Activated gamma-delta T cell (primary cell): ENCODE measurements at regions not wholly inside any gene's neighbourhood (a gene's known extent, or its start where the extent isn't known, plus 50 kb on each side); places are given as distances from the start of the nearest gene placed in this dataset.

Experiments
- DNase-seq: peaks from one replicate; lab custom pipeline; 2025; lab: John Stamatoyannopoulos, UW

DNA sequence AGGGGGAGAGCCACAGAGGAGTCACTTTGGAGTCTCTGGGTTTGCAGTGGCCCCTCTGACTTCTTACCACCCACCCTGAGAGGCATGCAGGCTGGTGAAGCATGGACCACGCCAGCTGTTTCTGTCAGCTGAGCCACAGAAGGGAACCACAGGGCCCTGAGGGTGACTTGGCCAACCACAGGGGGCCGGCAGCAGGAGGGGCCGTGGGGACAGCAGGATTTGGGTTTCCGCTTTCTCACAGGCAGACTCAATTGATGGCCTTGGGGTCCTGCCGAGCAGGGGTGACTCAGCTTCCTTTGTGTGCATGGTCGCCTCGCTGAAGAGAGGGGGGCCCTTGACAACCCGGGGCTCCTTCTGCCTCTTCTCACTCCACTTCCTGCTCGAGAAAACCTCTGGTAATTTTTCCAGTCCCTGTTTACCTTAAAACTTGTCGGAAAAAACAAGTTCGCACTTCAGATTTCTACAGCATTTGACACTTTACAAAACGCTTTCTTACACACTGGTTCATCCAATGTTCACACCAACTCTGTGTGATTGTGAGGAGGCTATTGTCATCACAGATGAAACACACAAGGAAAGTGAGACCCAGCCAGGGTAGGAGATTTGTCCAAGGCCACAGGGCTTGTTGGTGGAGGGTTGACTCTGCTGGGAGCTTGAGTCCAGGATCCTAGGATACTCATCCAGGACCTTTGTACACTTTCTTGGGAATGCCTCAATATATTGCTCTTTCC is 311.2 kb downstream of the LPIN1 start:
- peak; percentile 31 for DNase-seq

DNA sequence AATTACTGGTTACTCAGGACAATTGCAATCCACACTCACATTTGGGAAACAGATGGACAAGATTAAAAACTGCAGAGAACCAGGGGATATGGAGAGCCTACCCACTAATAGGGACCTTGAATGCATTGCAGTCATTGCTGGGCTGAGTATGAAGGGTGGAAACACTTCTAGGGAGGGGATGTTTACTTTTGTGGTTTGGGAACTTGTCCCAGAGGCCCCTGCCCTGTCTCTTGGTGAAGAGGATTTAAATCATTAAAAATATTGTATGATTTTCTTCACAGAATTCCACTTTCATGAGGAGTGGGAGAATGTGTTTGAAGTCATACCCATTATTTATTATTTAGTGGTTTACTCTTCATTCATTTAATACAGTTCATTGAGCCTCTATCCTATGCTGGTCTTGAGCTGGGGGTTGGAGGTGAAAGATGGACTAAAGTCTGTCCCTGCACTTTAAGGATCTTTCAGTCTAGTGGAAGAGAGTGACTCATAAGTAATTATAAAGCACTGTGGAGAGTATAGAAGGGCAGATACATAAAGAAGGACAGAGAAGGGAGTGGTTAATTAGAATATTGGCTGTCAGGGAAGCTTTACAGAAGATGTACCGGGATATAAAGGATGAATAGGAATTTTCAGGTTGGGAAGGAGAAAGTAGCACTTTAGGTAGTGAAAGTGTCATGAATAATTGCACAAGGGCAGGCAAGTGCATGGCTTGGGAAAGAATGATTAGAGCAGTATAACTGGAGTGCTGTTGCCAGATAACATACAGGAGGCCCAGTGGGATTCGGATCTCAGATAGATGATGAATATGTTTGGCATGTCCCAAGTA is 313.4 kb downstream of the LPIN1 start:
- no peak for DNase-seq

DNA sequence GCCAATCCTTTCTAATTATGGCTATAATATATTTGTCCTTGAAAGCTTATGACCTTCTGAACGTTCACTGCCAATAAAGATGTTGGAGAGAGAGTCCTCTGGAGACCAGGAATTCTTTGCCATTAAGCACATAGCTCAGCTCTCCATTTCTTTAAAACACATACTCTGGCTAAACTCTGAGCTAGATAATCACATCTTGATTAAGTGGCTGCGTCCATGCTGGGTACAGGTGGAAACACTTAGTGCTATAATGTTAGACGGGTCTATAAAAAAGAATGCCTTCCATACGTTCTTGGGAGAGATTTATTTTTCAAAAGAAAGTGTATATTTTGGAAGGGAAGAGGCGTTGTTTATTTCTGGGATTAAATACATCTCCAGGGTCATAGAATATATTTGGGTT is 314.5 kb downstream of the LPIN1 start:
- no peak for DNase-seq

DNA sequence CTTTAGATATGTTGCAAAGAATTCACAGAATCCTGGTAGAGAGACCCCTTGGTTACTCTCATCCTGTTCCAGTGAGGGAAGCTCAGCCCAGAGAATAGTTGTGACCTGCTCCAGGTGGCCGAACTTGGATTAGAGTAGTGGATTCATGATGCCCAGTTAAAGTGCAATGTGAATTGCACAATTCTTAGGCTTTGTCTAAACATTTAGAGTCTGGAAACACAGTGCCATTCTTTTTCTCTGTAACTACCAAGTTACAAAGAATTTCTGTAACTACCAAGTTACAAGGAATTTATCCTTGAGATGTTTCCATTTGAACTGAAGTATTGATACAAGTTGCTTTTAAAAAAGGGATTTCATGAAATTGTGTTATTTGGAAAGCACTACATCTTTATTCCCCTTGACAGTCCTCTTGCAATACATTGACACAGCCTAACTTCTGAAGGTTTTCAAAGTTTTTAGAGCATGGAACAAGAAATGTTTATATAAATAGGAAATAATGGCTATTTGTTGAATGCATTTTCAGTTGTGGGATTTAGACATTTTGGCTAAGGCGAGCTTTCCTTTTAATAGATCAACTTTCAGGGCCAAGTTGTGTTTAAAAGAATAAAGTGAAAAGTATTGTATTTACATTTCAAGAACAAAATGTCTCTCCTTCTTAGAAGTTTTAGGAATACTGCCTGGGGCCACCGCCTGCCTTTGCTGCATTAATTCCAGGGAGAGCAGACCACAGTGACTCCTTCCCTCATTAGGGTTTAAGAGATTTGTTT is 315.0 kb downstream of the LPIN1 start:
- DNase-seq, result no peak

DNA sequence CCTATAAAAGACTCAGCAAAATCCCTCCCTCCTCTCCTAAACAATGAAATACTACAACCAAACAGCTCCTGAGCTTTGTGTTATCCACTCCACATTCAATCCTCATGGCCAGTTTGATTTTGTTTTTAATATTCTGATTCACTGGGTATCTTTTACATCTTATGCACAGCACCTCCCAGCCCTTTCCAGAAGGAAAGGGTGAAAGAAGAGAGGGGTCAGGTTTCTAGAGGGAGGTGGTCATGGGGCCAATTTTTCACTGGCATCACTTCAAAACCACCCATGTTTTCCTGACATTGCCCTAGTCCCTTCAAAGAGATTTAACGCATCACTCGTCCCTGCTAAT is 315.6 kb downstream of the LPIN1 start:
- no peak for DNase-seq

DNA sequence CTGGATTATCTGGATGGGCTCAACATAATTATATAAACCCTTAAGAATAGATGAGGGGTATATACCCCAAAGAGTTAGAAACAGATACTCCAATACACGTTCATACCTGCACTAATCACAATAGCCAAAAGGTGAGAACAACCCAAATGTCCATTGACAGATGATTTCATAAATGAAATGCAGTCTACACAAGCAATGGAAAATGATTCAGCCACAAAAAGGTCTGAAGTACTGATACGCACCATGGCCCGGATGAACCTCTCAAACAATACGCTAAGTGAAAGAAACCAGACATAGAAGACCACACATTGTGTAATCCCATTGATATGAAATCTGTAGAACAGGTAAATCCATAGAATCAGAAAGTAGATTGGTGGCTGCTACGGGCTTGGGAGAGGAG is 316.8 kb downstream of the LPIN1 start:
- DNase-seq, result no peak

DNA sequence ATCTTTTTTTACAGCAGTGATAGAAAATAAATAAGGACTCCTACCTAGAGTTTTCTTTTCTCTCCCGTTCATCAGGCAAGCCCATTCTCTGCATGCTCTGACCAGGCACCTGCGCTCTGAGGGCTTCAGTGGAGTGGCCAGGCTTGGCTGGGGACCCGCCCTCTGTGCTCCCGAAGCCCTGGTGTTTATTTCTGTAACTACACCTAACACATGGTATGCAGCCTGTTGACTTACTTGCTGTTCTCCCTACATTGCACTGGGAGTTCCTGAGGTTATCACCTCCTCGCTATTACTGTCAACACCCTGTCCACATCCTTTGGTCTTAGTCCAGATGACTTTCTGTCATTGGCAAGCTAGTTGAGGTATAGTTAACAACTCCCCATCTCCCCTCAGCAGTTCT is 317.7 kb downstream of the LPIN1 start:
- DNase-seq, result no peak

DNA sequence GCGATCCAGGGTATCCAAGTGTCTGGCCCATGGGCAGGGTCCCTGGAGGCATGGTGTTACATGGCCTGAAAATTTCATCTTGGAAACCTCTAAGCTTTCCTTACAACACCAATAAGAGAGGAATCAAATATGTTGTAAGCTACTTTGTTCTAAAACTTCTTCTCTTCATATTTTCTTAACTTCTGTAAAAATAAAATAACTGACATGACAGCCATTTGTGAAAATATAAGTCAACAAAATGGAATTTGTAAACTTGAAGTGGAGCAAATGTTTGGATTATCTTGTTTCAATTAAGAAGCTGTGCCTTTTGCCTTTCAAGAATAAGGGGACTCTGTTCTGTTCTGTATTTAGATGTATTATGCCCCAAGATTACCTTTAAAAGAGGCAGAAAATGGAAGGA is 319.7 kb downstream of the LPIN1 start:
- DNase-seq, result no peak

DNA sequence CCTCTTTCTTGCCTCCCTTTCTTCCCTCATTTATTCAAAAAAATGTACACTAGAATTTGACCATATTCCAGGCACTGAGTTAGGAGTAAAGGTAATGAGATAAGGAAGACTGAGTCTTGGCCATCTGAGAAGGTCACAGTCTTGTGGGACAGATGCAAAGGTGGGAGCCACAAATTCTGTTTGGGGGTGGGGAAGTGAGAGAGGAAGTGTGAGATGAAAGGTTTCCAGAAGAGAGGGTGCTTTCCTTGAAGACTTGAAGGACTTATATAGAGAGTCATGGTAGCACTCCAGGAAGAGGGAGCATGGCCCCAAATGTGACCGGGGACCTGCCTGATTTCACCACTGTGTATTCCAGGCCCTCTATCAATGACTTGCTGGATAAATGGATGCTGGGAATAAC is 320.6 kb downstream of the LPIN1 start:
- no peak for DNase-seq

DNA sequence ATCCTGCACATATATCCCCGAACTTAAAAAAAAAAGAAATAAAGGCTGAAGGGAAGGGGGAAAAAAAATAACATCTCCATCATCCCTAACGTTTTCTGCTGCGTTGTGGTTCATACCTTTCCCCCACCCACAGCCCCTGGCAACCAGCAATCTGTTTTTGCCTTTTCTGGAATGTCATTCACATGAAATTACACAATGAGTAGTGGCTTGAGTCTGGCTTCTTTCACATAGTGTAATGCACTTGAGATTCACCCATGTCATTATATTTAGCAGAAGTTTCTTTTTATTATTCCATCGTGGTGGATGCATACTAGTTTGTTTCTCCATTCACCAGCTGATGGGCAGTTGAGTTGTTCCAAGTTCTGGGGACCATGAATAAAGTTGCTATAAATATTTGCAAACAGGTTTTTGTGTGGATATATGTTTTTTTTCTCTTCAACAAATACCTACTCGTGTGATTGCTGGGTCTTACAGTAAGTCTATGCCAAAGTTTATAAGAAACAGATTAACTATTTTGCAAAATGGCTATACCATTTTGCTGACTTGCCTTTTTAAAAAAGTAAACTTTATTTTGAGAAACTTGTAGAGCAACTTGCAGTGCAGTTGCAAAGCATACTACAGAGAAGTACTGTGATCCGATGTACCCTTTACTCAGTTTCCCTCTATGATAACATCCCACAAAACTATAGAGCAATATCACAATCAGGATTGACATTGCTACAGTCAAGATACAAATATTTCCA is 322.5 kb downstream of the LPIN1 start:
- no peak for DNase-seq

DNA sequence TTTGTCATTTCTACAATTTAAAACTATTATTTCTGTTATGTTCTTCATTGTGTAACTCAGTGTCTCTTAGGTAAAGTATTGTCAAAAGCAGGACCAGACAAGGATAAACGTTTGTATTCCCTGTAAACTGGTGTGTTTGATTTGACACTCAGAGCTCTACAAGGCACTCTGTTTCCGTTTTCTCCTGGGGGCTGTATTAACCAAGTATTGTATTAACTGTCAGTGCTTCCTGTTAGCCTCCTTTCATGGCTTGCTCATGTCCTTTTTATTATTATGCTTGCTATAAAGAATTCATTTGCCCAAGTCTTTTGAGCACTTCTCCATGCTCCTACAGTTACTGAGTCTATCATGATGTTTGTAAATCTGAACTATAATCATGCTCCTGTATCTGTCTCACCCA is 323.7 kb downstream of the LPIN1 start:
- no peak for DNase-seq

DNA sequence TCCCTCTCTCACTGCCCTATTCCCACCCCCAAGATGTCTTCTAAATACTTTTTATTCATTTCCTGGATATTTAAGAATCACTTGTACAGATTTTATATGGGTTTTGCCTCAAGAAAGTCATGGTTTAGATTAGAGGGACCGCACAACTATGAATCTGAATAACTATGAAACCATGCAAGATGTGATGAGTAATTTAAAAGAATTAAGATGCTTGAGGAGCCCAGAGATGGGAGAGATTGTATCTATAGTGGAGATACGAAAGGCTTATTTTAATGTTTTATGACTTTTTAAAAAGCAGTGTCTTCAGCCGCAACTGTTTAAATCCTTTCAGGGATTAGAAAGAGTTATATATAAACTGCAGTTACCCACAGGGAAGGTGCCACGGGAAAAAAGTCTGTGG is 324.1 kb downstream of the LPIN1 start:
- no peak for DNase-seq

DNA sequence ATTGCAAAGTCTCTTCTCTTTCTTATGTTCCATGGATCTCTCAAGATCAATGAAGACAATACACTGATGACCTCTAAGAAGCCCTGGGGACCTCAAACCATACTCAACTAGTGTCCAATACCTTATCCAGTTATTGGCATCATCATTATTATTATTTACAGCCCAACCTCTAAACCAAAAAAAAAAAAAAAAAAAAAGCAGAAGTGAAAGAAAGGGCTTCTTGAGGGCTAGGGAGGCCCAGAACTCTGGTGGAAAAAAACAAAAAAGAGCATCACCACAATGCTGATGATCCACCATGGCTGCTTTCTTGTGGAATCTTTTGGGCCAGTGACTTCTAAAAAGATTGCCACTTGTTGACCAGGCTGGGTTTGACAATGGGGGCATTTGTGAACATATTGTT is 324.9 kb downstream of the LPIN1 start:
- DNase-seq, result no peak

DNA sequence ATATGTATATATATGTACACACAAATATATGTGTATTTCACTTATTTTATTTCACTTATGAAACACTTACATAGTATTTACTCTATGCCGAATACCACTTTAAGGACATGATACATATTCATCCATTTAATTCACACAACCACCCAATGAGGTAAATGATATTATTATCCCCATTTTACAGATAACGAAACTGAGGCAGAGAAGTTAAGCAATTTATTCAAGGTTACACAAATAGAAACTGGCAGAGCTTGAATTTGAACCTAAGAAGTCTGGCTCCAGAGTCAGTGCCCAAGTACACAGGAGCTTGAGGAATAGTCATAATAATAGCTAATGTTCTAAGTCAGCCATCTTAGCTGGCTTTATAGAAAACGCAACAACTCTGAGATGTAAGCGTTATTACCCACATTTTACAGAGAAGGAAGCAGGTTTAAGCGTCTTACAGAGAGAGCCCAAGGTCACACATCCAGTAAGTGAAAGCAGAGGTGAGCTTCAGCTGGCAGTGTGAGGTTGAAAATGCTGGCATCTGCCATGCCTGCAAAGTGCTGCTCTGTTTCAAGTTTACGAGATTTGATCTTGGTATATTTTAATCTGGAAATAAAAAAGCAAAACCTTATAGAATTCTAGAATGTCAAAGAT is 326.9 kb downstream of the LPIN1 start:
- DNase-seq, result no peak

DNA sequence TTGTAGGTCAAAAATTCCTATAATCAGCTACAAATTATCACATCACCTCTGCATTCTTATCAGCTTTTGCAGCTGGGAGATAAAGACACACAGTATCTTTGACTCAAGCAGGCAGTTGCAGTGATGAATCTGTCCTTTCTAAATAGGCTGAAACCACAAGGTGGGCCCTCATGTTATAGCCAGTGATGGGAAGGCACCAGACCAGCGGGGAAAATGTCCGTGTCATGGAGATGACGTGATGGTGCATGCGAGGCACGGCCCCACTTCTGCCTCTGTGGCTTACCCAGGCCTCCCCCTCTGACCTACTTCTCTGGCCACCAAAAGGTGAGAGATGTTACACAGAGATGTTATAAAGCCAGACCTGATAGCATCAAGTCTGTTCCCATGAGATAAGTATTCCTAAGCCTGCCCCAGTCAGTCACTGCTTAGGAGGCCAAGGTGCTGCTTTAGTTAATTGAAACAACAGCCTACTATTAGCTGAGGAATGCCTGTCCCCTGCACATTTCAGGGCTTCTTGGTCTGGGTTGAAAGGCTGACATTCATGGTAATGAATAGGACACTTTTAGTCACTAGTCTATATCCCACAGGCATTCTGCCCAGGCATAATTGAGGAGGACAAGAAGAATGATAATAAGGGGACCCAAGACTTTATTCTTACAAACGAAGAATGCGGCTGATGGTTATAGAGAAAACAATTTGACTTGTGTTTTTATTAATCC is 327.9 kb downstream of the LPIN1 start:
- no peak for DNase-seq

DNA sequence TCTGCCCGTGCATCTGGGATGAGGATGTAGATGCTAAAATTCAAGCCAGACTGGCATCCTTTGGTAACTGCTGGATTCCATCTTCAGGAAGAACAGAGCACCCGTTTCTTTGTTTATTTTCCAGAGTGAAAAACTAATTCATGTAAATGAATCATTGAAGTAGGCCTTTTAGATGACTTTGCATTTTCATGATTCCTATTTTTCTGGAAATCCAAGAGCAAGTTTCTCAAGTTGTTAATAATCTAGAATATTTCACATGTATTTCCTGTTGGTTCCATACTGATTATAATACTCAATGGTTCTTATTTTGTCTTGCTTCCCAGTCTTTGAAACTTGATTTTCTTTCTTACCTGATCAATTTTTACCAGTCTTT is 328.4 kb downstream of the LPIN1 start:
- no peak for DNase-seq

DNA sequence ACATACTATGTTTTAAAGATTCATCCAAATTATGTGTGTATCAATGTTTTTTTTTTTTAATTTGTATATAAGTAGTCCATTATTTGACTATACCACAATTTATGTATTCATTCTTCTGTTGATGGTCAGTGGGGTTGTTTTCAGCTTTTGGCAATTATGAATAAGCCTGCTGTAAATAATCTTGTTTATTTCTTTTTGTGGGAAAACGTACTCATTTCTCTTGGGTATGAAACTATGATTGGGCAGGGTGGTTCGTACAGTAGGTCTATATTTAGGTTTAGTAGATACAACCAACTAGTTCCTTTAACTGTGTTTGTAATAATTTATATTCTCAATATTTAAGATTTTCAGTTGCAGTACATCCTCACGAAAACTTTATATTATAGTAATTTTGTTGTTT is 329.2 kb downstream of the LPIN1 start:
- no peak for DNase-seq

DNA sequence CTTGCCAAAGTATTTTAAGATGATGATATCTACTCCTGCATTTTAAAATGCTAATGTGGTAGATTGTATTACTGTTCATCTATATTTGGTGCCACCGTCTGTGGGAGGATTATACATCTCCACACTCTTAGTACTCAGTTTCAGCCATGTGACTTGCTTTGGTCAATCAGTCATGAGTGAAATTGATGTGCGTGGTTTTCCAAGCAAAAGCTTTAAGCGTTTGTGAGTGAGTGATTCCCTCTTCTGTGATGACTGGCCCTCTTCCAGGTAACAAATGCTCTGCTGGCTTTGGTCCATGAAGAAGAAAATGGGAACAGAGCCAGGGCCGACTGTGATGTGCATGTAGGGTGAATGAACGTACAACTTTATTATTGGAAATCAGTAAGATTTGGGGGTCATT is 330.4 kb downstream of the LPIN1 start:
- DNase-seq, result no peak

DNA sequence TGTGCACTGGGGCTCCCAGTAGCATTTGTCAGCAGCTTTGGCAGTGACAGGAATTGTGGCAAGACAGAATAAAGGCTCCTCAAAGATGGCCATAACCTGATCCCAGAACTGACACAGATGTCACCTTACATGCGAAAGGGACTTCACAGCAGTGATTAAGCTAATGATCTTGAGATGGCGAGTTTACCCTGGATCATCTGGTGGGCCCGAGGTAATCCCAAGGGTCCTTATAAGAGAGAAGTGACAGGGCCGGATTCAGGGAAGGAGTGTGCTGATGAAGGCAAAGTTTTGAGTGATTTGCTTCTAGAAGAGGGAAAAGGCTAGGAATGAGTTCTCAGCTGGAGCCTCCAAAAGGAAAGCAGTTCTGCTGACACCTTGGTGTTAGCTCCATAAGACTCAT is 333.9 kb downstream of the LPIN1 start:
- DNase-seq, result no peak

DNA sequence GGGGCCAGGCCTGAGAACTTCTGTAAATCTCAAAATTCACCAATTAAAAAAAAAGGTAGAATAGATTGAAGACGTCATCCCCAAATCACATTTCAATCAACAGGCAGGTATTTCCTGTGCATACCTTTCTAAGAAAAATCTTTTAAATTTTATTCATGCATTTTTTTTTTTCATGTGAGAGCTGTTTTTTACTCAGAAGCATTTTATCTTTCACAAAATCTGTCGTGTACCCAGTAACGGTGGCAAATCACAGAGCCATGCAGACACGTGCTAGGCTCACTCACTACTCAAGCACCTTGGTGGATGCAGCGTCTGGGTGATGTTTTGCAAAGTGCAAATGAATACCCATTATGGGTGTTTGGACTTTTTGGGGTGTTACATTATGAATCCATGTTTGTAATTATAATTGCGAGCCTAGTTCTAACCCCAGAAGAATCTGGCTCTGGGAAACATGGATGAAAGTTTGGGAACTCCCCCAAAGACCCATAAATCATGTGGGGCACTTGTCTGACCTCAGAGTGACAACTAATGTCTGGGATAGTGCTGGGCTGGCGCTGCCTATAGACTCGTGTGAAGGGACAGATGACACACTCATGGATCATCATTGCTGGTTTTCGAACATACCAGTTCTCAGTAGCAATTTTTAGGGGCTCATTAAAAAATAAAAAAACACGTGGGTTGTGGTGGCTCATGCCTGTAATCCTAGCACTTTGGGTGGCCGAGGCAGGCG is 335.2 kb downstream of the LPIN1 start:
- no peak for DNase-seq
